ENCODE measurements at regions not wholly inside any gene's neighbourhood (a gene's known extent, or its start where the extent isn't known, plus 50 kb on each side); places are given as distances from the start of the nearest gene placed in this dataset.

- FAIRE-seq: no peak
Observed at GRCh38 chr1:229196404-229197264, 74.3 kb upstream of the RAB4A start.

GRCh38 chr1:229197265-229197585, 73.7 kb upstream of the RAB4A start:
- FAIRE-seq: no peak

GRCh38 chr1:229199261-229200243, 71.4 kb upstream of the RAB4A start:
- no peak for FAIRE-seq

GRCh38 chr1:229203030-229203751, 67.7 kb upstream of the RAB4A start:
- no peak for FAIRE-seq

- no peak for FAIRE-seq
Observed at GRCh38 chr1:229203991-229204632, 66.8 kb upstream of the RAB4A start.

DNA sequence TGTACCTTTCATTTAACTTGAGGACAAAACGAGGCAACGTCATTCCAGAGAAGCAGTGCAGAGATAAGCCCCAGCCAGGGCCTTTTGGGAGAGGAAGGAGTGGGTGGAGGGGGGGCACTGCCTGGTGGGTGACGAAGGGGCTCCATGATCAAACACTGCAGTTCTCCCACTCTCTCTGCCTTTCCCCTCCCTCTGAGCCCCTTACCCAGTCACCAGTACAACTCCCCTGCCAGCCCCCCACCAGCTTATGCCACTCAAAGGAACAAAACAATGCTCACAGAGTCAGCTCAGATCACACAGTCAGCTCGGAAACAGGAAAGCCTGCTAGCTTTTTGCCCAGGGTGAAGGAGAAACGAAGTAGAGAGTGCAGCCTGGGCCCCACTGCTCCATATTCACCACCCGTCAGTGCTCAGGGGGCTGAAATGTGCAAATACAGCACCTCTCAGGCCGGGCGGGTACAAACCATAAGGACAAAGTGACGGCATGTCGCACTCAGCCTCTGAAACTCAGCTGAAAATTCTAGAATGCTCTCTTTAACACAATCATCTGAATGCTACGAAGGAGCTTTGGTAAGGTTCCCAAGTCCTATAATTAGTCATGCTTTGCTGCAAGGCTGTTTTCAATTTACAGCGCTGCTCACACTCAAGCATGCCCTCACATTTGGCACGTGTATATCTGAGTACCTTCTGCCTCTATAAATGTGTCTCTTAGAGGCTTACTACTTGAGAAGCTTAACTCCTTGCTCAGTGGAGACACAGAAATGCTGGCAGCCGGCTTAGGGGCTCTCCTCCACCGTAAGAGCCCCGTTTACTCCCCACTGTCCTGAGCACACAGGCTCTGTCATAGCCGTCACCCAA, 65.8 kb upstream of the RAB4A start:
- no peak for FAIRE-seq

- no peak for FAIRE-seq
Observed at GRCh38 chr1:229205854-229206253, 65.1 kb upstream of the RAB4A start.

DNA sequence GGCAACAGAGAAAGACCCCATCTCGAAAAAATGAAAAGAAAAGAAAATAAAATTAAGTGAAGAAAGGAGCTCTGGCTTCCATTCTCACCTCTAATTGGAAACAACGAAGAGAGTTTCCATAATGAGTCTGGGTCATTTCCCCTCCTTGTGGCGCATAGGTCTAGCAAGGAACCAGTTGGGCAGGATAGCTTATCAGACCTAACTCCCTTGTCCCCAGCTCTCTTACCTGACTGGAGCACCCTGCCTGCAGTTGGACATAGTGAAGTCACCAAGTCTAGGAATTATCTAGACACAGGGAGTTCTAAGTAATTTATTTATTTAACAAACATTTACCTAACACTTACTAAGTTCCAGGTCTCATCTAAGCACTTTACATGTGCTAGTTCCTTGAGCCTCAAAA, 63.0 kb upstream of the RAB4A start:
- no peak for FAIRE-seq

DNA sequence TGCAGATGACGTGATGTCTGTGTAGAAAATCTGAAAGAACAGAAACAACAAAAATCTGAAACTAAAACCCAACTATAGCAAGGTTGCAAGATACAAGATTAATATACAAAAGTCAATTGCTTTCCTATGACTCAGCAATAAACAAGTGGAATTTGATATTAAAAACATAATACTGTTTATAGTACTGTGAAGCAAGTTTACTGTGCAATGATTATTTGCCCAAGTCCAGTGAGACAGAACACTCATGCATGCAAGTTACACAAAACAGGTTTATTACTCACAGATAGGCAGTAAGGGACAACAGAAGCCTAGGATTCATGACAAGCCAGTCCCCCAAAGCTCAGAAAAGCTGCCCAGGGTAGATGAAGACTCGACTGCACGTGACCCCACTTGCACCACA, 62.4 kb upstream of the RAB4A start:
- FAIRE-seq: no peak

DNA sequence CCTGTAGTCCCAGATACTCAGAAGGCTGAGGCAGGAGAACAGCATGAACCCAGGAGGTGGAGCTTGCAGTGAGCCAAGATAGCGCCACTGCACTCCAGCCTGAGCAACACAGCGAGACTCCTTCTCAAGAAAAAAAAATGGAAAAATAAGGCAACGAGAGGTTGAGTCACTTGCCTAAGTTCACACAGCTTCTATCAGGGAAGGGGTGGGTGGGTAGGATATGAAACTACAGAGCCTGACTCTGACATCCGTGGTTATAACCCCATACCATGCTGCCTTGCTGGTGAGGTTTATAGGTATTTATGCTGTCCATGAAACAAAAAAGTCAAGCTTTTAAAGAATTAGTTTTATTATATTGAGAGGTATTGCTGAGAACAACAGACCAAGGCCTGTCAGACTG, 61.5 kb upstream of the RAB4A start:
- FAIRE-seq: no peak

- no peak for FAIRE-seq
Observed at GRCh38 chr1:229209816-229210215, 61.1 kb upstream of the RAB4A start.

- no peak for FAIRE-seq
Observed at GRCh38 chr1:229210844-229211243, 60.1 kb upstream of the RAB4A start.

GRCh38 chr1:229213797-229214196, 57.1 kb upstream of the RAB4A start:
- no peak for FAIRE-seq

GRCh38 chr1:229217716-229218115, 53.2 kb upstream of the RAB4A start:
- FAIRE-seq: no peak

GRCh38 chr1:229218612-229219025, 52.3 kb upstream of the RAB4A start:
- no peak for FAIRE-seq

DNA sequence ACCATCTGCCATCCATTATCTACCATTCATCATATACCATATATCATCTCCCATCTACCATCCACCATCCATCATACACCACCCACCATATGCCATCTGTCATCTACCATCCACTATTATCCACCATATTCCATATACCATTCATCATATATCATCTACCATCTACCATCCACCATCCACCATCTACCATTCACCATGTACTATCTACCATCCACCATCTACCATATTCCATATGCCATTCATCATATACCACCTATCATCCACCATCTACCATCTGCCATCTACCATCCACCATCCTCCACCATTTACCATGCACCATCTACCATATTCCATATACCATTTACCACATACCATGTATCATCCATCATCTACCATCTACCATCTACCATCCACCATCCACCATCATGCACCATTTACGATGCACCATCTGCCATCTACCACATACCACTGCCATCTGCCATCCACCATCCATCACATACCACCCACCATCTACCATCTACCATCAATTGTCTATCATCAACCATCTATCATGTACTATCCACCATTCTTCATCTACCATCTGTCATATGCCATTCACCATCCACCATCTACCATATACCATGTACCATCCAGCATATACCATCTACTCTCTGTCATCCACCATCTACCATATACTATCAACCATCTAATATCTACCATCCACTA, 50.6 kb upstream of the RAB4A start:
- no peak for FAIRE-seq

- no peak for FAIRE-seq
Observed at GRCh38 chr1:229221106-229222019, 49.5 kb upstream of the RAB4A start.
